ENCODE measurements at regions not wholly inside any gene's neighbourhood (a gene's known extent, or its start where the extent isn't known, plus 50 kb on each side); places are given as distances from the start of the nearest gene placed in this dataset.

- Histone ChIP-seq H2AFZ (ENCODE audit: low read length) (no peak overlapping the region), H3K79me2 (ENCODE audit: insufficient read depth, low read length) (no peaks in the 10 kb centered on the region), H3K36me3 (ENCODE audit: insufficient read depth, low read length) (no peaks in the 10 kb centered on the region), H3K9me2 (replicated peaks; ENCODE audit: low read depth, low read length) (no peaks in the 10 kb centered on the region), H3K4me3 (ENCODE audit: low read length, poor library complexity, severe bottlenecking) (no peak overlapping the region), H4K20me1 (ENCODE audit: insufficient read depth, low read length, poor library complexity, severe bottlenecking) (no peaks in the 10 kb centered on the region), H3K27me3 (ENCODE audit: insufficient read depth, low read length, poor library complexity, severe bottlenecking) (no peaks in the 10 kb centered on the region), H3K9me3 (ENCODE audit: insufficient read depth, low read depth, low read length) (no peaks in the 10 kb centered on the region; the same call in 1 of the 2 replicates), H3K4me2 (ENCODE audit: low read depth, low read length, poor library complexity, severe bottlenecking) (no peak overlapping the region), H3F3A (ENCODE audit: low read depth) (no peaks in the 10 kb centered on the region), H3K9ac (ENCODE audit: low read depth, low read length, poor library complexity, severe bottlenecking) (no peak overlapping the region), H3K4me1 (ENCODE audit: insufficient read depth, low read length, poor library complexity, severe bottlenecking) (no peaks in the 10 kb centered on the region)
- TF ChIP-seq CTCF (conservative IDR thresholded peaks at IDR 0.05; ENCODE audit: low read length) (no peak), EZH2phosphoT487 (IDR thresholded peaks at IDR 0.05; ENCODE audit: borderline replicate concordance) (no peak)
Observed at GRCh38 chr1:30255111-30255724, 468.2 kb downstream of the MATN1 start.

GRCh38 chr1:30253807-30254440 is 469.5 kb downstream of the MATN1 start:
- Histone ChIP-seq H3K4me3 (ENCODE audit: low read length, poor library complexity, severe bottlenecking) (no peak overlapping the region), H3K36me3 (ENCODE audit: insufficient read depth, low read length) (no peaks in the 10 kb centered on the region), H3K9me2 (replicated peaks; ENCODE audit: low read depth, low read length) (no peaks in the 10 kb centered on the region), H3K27me3 (ENCODE audit: insufficient read depth, low read length, poor library complexity, severe bottlenecking) (no peaks in the 10 kb centered on the region), H3K9ac (ENCODE audit: low read depth, low read length, poor library complexity, severe bottlenecking) (no peak overlapping the region), H3F3A (ENCODE audit: low read depth) (no peaks in the 10 kb centered on the region), H3K79me2 (ENCODE audit: insufficient read depth, low read length) (no peaks in the 10 kb centered on the region), H3K9me3 (ENCODE audit: insufficient read depth, low read depth, low read length) (no peaks in the 10 kb centered on the region; the same call in 1 of the 2 replicates), H3K4me1 (ENCODE audit: insufficient read depth, low read length, poor library complexity, severe bottlenecking) (no peaks in the 10 kb centered on the region), H4K20me1 (ENCODE audit: insufficient read depth, low read length, poor library complexity, severe bottlenecking) (no peaks in the 10 kb centered on the region), H3K4me2 (ENCODE audit: low read depth, low read length, poor library complexity, severe bottlenecking) (no peak overlapping the region), H2AFZ (ENCODE audit: low read length) (no peak overlapping the region)
- TF ChIP-seq EZH2phosphoT487 (IDR thresholded peaks at IDR 0.05; ENCODE audit: borderline replicate concordance) (no peak), CTCF (conservative IDR thresholded peaks at IDR 0.05; ENCODE audit: low read length) (no peak)

DNA sequence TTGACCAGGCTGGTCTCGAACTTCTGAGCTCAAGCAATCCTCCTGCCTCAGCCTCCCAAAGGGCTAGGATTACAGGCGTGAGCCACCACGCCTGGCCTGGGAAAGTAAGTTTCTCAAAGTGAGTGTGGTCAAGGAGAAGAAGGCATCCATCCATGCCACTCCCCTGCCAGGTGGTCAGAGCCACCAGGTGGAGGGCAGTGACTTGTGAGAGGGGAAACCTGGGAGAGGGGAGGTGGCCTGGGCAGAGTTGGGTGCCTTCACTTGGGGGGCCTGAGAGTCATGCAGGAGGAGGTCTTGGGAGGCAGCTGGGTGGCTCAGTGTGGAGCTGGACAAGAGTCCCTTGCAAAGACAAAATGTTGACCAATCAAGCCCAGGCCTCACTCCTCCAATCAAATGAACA is 470.0 kb downstream of the MATN1 start:
- H3K4me2 ChIP-seq (ENCODE audit: low read depth, low read length, poor library complexity, severe bottlenecking) = no peak overlapping the region
- H3K4me3 ChIP-seq (ENCODE audit: low read length, poor library complexity, severe bottlenecking) = no peak overlapping the region
- H3K27me3 ChIP-seq (ENCODE audit: insufficient read depth, low read length, poor library complexity, severe bottlenecking) = no peaks in the 10 kb centered on the region
- H3K9me2 ChIP-seq (replicated peaks; ENCODE audit: low read depth, low read length) = no peaks in the 10 kb centered on the region
- no peaks in the 10 kb centered on the region for H3K4me1 ChIP-seq (ENCODE audit: insufficient read depth, low read length, poor library complexity, severe bottlenecking)
- H2AFZ ChIP-seq (ENCODE audit: low read length) = no peak overlapping the region
- no peaks in the 10 kb centered on the region for H3K79me2 ChIP-seq (ENCODE audit: insufficient read depth, low read length)
- no peaks in the 10 kb centered on the region for H3F3A ChIP-seq (ENCODE audit: low read depth)
- H3K36me3 ChIP-seq (ENCODE audit: insufficient read depth, low read length) = no peaks in the 10 kb centered on the region
- no peak for TF ChIP-seq EZH2phosphoT487 (IDR thresholded peaks at IDR 0.05; ENCODE audit: borderline replicate concordance)
- TF ChIP-seq CTCF (conservative IDR thresholded peaks at IDR 0.05; ENCODE audit: low read length) = no peak
- H4K20me1 ChIP-seq (ENCODE audit: insufficient read depth, low read length, poor library complexity, severe bottlenecking) = no peaks in the 10 kb centered on the region
- H3K9me3 ChIP-seq (ENCODE audit: insufficient read depth, low read depth, low read length) = no peaks in the 10 kb centered on the region; the same call in 1 of the 2 replicates
- no peak overlapping the region for H3K9ac ChIP-seq (ENCODE audit: low read depth, low read length, poor library complexity, severe bottlenecking)
